ENCODE measurements at regions not wholly inside any gene's neighbourhood (a gene's known extent, or its start where the extent isn't known, plus 50 kb on each side); places are given as distances from the start of the nearest gene placed in this dataset.

GRCh38 chr14:53549956-53550355 lies 396.8 kb upstream of the DDHD1 start:
- intact Hi-C loops (cut with micrococcal nuclease): no loop called here
- Histone ChIP-seq H3F3A (ENCODE audit: low read length, unreplicated experiment) (no peaks in the 10 kb centered on the region), H3K4me3 (ENCODE audit: low read length) (no peak overlapping the region), H3K4me2 (ENCODE audit: low read length) (no peak overlapping the region), H3K27me3 (ENCODE audit: low read length) (no peaks in the 10 kb centered on the region), H3K79me2 (ENCODE audit: low read length) (no peaks in the 10 kb centered on the region), H3K36me3 (ENCODE audit: low read depth, low read length) (no peaks in the 10 kb centered on the region), H3K27ac (ENCODE audit: low read length) (no peak overlapping the region), H4K20me1 (ENCODE audit: low read length) (no peaks in the 10 kb centered on the region), H3K9me3 (ENCODE audit: low read length) (no peaks in the 10 kb centered on the region), H3K9ac (ENCODE audit: low read length) (no peak overlapping the region), H3K9me2 (replicated peaks; ENCODE audit: low read length) (no peaks in the 10 kb centered on the region), H2AFZ (ENCODE audit: low read length) (no peak overlapping the region), H3K4me1 (ENCODE audit: insufficient read depth, low read length) (no peaks in the 10 kb centered on the region)
- DNase-seq (no peak), ATAC-seq (no peak)
- TF ChIP-seq EZH2phosphoT487 (IDR thresholded peaks at IDR 0.05; ENCODE audit: borderline replicate concordance, low read length) (no peak), EZH2 (IDR thresholded peaks at IDR 0.05; ENCODE audit: low read length, unreplicated experiment) (no peak)
- TF ChIP-seq, protein P1, sequence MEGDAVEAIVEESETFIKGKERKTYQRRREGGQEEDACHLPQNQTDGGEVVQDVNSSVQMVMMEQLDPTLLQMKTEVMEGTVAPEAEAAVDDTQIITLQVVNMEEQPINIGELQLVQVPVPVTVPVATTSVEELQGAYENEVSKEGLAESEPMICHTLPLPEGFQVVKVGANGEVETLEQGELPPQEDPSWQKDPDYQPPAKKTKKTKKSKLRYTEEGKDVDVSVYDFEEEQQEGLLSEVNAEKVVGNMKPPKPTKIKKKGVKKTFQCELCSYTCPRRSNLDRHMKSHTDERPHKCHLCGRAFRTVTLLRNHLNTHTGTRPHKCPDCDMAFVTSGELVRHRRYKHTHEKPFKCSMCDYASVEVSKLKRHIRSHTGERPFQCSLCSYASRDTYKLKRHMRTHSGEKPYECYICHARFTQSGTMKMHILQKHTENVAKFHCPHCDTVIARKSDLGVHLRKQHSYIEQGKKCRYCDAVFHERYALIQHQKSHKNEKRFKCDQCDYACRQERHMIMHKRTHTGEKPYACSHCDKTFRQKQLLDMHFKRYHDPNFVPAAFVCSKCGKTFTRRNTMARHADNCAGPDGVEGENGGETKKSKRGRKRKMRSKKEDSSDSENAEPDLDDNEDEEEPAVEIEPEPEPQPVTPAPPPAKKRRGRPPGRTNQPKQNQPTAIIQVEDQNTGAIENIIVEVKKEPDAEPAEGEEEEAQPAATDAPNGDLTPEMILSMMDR (conservative IDR thresholded peaks at IDR 0.05; ENCODE audit: low read depth, low read length): no peak
- CTCF ChIA-PET: interaction anchor here (0.6 kb wide), 1 partner anchor 11 kb away, joined by 4 read pairs; no protein-coding TSS in a partner anchor
- BruUV-seq (replicated peaks): no TSS peak
- POLR2A ChIA-PET (ENCODE audit: unreplicated experiment): interaction anchor here (0.5 kb wide), 2 partner anchors 1238 to 1434 kb away, joined by 3 read pairs; no protein-coding TSS in a partner anchor

DNA sequence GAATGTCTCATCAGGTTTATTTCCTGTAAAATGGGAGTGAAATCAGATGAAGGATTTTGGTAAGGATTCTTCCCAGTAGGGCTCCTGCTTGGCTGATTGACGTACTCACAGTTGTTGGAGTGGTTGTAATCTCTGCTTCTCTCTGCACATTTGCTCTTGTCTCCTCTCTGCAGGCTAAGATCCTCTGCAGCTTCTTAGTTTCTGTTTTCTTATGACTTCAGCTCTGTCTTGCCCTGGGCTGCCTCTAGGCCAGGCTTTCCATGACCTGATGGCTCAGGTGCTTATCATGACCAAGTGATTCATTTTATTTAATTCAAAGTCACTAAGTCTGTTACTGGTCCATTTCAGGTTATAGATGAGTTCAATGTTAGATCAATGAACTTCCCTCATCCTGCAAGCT lies 394.5 kb upstream of the DDHD1 start:
- Histone ChIP-seq H4K20me1 (ENCODE audit: low read length) (no peaks in the 10 kb centered on the region), H3K36me3 (ENCODE audit: low read depth, low read length) (no peaks in the 10 kb centered on the region), H3K79me2 (ENCODE audit: low read length) (no peaks in the 10 kb centered on the region), H3F3A (ENCODE audit: low read length, unreplicated experiment) (no peaks in the 10 kb centered on the region), H2AFZ (ENCODE audit: low read length) (no peak overlapping the region), H3K4me2 (ENCODE audit: low read length) (no peak overlapping the region), H3K9me3 (ENCODE audit: low read length) (no peaks in the 10 kb centered on the region), H3K4me1 (ENCODE audit: insufficient read depth, low read length) (peaks cover 5% of the 10 kb centered on the region), H3K9ac (ENCODE audit: low read length) (no peak overlapping the region), H3K9me2 (replicated peaks; ENCODE audit: low read length) (no peaks in the 10 kb centered on the region), H3K4me3 (ENCODE audit: low read length) (no peak overlapping the region), H3K27me3 (ENCODE audit: low read length) (no peaks in the 10 kb centered on the region), H3K27ac (ENCODE audit: low read length) (no peak overlapping the region)
- DNase-seq (no peak), ATAC-seq (no peak)
- TF ChIP-seq EZH2 (IDR thresholded peaks at IDR 0.05; ENCODE audit: low read length, unreplicated experiment) (no peak), EZH2phosphoT487 (IDR thresholded peaks at IDR 0.05; ENCODE audit: borderline replicate concordance, low read length) (no peak)
- TF ChIP-seq, protein P1 (conservative IDR thresholded peaks at IDR 0.05; ENCODE audit: low read depth, low read length): no peak
- no TSS peak for BruUV-seq (replicated peaks)
- ChIA-PET CTCF (no interaction called here), POLR2A (ENCODE audit: unreplicated experiment) (no interaction called here)
- intact Hi-C loops (cut with micrococcal nuclease): no loop called here

- no peak for ATAC-seq
- H3K79me2 ChIP-seq (ENCODE audit: low read length): no peaks in the 10 kb centered on the region
- intact Hi-C loops (cut with micrococcal nuclease): no loop called here
- no peak for DNase-seq
- no peaks in the 10 kb centered on the region for H4K20me1 ChIP-seq (ENCODE audit: low read length)
- peaks cover 8% of the 10 kb centered on the region for H3K4me1 ChIP-seq (ENCODE audit: insufficient read depth, low read length)
- H2AFZ ChIP-seq (ENCODE audit: low read length): no peak overlapping the region
- no peaks in the 10 kb centered on the region for H3K9me2 ChIP-seq (replicated peaks; ENCODE audit: low read length)
- no peaks in the 10 kb centered on the region for H3K27me3 ChIP-seq (ENCODE audit: low read length)
- POLR2A ChIA-PET (ENCODE audit: unreplicated experiment): no interaction called here
- H3K36me3 ChIP-seq (ENCODE audit: low read depth, low read length): no peaks in the 10 kb centered on the region
- CTCF ChIA-PET: no interaction called here
- H3K27ac ChIP-seq (ENCODE audit: low read length): no peak overlapping the region
- no TSS peak for BruUV-seq (replicated peaks)
- no peaks in the 10 kb centered on the region for H3K9me3 ChIP-seq (ENCODE audit: low read length)
- no peaks in the 10 kb centered on the region for H3F3A ChIP-seq (ENCODE audit: low read length, unreplicated experiment)
- TF ChIP-seq EZH2 (IDR thresholded peaks at IDR 0.05; ENCODE audit: low read length, unreplicated experiment): no peak
- TF ChIP-seq EZH2phosphoT487 (IDR thresholded peaks at IDR 0.05; ENCODE audit: borderline replicate concordance, low read length): no peak
- TF ChIP-seq, protein P1 (conservative IDR thresholded peaks at IDR 0.05; ENCODE audit: low read depth, low read length): no peak
- no peak overlapping the region for H3K4me2 ChIP-seq (ENCODE audit: low read length)
- H3K9ac ChIP-seq (ENCODE audit: low read length): no peak overlapping the region
- no peak overlapping the region for H3K4me3 ChIP-seq (ENCODE audit: low read length)
Measured at GRCh38 chr14:53545217-53545616, 392.1 kb upstream of the DDHD1 start.

All from PC-3 (cell line).